NCI-H1694 treated with DMSO at 0.1 percent for 48 hours (cell line): ENCODE measurements at regions not wholly inside any gene's neighbourhood (a gene's known extent, or its start where the extent isn't known, plus 50 kb on each side); places are given as distances from the start of the nearest gene placed in this dataset.

Experiments
- DNase-seq: peaks from one replicate; lab custom pipeline; 2025; lab: John Stamatoyannopoulos, UW

DNA sequence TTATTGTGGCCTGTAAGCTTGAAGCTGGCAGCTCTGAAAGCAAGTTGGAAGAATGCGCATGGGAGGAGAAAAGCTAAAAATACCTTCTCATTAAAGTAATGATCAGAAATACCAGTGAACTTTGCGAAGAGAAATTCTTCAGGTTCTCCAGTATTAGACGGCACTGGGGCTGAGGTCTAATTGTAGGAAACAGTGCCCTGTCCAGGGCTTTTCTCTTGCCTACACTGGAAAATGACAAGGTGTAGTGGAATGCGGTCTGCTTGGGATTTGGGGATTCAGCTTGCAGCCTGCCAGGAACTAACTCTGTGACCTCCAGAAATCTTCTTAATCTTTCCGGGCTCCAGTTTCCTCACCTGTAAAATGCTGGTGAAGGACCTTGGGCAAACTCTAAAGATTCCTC, 53.3 kb upstream of the KCNJ16 start:
- DNase-seq: no peak

DNA sequence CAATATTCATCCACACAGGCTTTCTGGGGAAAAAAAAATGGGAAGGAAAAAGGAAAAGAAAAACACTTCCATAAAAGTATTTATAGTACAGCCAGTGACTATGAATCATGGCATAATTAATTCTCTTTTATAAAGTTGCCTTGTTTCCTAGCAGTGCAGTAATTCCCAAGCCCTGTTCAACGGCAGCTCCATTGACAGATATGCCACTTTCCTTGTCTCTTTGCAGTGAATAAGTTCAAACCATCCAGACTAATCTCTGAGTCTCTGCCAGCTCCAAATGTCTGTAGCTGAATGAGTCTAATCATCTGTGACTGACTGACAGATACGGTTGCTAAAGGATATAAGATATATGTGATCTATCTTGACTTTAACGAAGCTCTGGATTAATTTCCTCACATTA, 52.9 kb upstream of the KCNJ16 start:
- DNase-seq: no peak

DNA sequence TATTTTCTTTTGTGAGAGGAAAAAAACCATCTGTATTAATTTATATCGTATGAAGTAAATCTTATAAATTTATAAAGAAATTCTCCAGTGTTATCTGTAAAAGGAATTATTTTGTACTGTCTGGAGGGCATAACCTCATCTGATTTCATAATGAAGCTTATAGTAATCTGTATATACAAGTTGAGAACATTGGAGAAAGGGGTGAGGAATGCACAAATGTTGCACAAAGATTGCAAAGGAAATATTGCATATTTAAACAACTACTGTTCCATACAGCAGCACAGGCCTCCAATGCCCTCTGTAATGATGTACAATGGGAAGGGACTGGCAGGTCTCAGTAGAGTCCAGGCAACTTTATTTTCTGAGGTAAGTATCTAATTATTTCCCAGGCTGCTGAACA, 50.8 kb upstream of the KCNJ16 start:
- no peak for DNase-seq
